GM18519 (cell line): ENCODE measurements at regions not wholly inside any gene's neighbourhood (a gene's known extent, or its start where the extent isn't known, plus 50 kb on each side); places are given as distances from the start of the nearest gene placed in this dataset.
"Not testable (repeated sequence)": the region's sequence is repeated elsewhere in the genome, so short reads cannot be mapped to it uniquely, and the experiment has no call there.

Experiments
- ATAC-seq: cut with Tn5 transposase; IDR thresholded peaks from one replicate; pipeline ENCODE4 v1.9.1; 2021; ENCODE audit warnings: mild to moderate bottlenecking, moderate library complexity; ENCODE audit not compliant: unreplicated experiment, low FRiP score

DNA sequence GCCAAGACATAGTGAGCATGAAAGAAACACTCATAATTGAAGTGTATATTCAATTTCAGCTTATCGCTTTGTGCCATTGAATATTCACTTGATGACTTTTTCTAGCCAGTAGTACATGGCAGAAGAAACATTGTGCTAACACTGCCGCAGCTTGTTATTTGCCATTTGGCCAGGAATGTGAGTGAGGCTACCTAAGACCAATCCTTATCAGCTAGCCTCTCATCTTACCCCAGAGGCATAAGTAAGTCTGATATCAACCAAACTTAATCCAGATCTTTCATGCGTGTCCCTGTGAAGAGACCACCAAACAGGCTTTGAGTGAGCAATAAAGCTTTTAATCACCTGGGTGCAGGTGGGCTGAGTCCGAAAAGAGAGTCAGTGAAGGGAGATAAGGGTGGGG, 586.0 kb upstream of the MBL2 start:
- ATAC-seq: no peak

DNA sequence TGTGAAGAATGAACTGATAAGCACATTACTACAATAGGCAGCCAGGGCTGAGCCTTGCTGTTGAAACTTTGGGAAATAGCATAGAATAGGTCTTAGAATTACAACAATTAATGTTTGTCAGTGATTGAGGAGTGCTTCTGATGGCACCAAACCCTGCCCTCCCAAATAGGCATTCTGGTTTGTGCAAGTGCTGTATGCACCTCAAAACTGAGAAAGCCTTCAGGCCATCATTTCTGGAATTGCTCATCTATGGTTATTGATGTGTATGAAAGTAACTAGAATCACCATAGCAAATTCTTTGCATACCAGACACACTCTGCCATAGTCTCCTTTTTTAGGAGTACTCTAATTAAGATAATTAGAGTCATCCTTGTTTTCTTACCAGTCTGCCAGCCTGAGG, 585.0 kb upstream of the MBL2 start:
- ATAC-seq: no peak

DNA sequence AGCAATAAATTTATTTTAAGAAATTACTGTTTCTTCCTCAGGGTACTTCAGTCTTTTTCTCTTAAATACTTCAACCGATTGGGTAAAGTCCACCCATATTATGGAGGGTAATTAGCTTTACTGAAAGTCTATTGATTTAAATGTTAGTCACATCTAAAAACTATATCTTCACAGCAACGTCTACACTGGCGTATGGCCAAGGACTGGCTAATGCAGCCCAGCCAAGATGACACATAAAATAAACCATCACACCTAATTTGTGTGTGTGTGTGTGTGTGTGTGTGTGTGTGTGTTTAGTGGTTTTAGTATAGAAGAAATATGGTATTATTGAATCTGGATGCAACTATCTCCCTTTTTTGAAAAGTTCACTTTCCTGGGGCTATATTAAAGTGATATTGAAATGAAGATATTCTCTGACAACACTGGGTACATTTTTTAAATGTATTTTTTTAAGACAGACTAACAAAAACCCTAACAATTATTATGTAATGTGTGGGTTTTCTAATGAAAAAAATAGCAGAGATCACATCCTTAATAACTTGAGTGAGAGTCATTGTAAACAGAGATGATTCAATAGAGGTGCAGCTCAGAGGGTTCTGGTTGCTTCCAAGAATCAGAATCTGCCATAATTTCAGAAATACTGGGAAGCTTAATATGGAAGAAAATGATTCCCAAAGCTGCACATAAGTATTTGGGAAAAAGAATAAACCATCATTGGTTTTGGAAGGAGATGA, 584.2 kb upstream of the MBL2 start:
- no peak for ATAC-seq

DNA sequence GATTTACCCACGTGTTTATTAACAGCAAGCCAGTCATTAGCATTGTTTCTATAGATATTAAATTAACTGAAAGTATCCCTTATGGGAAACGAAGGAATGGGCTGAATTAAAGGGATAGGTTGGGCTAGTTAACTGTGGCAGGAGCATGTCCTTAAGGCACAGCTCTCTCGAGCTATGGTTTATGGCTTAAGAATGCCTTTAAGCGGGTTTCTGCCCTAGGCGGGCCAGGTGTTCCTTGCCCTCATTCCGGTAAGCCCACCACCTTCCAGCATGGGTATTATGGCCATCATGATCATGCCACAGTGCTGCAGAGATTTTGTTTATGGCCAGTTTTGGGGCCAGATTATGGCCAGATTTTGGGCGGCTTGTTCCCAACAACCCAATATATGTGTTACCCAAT, 569.9 kb upstream of the MBL2 start:
- ATAC-seq: not testable (repeated sequence)

DNA sequence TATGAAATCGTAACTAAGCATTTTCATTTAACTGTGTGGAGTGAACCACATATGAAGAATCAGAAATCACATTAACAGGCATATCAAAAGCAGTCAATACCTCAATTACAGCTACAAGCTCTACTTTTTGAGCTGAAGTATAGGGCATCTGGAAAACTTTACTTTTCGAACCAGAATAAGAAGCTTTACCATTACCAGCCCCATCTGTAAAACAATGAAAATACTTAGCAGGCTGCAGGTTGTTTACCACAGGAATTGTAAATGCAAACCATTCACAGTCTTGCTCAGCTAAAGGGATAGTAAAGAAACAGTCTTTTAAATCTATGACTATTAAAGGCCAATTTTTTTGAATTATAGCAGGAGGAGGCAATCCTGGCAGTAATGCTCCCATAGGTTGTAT, 565.6 kb upstream of the MBL2 start:
- ATAC-seq: not testable (repeated sequence)

DNA sequence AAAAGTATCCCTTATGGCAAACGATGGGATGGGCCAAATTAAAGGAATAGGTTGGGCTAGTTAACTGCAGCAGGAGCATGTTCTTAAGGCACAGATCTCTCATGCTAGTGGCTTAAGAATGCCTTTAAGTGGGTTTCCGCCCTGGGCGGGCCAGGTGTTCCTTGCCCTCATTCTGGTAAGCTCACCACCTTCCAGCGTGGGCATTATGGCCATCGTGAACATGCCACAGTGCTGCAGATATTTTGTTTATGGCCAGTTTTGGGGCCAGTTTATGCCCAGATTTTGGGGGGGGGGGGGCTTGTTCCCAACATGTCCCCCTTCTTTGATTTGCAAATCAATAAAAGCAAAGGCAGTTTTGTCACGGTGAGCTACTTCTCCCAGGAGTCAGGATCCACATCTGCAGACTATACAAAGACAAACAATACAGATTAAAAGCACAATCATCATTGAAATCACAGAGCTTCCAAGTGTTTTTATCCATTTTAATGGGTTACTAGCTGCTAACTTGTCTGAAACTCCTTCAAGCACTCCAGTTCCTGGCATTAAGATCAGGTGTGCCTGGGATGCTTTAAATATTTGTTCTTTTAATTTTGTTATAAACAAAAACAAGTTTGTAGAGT, 563.3 kb upstream of the MBL2 start:
- not testable (repeated sequence) for ATAC-seq

DNA sequence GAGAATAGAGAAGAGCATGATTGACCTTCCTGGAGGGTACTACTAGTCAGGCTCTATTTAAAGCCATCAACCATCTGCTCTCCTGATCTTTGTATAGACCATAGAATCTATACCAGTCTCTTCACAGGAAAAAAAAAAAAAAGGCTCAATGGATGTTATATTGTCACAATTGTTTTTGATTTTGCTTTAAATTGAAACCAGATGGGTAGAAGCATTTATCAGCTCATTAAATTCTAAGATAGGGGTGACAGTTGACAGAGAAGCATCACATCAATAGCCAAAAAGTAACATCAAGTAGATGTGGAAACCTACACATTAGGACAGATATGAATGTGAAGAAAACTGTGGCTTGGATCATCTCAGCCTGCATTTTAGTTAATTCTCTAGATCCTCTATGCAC, 558.9 kb upstream of the MBL2 start:
- ATAC-seq: no peak

DNA sequence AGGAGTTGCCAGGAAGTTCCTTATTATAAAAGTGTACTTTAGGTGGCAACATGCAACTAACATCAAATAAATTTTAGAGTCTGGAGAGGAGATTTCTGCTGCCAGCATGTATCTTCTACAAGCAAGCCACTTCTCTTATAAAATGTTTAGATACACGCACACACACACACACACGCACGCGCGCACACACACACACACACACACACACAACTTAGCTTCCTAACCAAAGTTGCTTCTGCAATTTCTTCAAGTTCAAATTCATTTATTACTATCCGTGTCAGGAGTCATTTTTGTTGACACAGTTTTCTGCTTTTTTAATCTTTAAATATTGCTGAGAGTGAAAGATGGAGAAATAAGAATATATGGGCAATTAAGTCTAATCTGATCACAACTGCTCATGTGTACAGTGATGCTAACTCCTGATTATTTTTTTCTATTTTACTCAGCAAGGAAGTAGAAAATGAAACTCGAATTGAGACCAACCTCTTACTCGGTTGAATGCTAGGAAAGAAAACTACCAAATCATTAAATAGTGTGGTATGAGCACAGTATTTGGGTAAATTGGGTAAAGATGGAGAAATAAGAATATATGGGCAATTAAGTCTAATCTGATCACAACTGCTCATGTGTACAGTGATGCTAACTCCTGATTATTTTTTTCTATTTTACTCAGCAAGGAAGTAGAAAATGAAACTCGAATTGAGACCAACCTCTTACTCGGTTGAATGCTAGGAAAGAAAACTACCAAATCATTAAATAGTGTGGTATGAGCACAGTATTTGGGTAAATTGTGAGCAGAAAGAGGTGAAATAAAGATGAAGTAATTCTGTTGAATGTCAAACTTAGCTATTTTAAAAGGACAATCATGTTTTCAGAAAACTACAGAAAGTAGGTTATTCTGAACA, 554.1 kb upstream of the MBL2 start:
- not testable (repeated sequence) for ATAC-seq

DNA sequence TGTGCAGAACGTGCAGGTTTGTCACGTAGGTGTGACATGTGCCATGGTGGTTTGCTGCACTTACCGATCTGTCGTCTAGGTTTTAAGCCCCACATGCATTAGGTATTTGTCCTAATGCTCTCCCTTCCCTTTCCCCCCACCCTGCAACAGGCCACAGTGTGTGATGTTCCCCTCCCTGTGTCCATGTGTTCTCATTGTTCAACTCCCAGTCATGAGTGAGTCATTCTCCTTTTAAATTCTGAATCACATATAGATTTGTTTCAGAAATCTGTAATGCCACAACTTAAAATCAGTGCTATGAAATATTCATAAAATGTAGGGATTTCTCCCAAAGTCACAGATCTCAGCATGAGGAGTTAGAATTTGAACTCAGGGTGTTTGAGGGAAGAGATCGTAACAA, 552.5 kb upstream of the MBL2 start:
- ATAC-seq: no peak

DNA sequence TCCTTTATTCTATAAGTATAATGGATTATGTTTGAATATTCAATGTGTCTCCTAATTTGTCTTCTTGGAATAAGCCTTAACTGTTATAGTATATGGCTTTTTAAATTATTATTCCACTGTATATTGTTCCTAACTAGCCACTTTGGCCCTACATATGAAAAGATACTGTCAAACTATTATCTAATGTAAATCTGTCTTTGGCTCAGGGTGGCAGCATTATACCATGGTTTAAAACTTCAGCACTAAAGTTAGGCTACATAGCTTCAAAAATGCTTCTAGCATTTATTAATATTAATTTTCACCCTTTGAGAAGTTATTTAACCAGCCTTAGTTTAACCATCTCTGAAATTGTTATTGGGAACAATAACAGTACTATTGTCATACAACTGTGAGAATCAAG, 543.1 kb upstream of the MBL2 start:
- ATAC-seq: no peak

DNA sequence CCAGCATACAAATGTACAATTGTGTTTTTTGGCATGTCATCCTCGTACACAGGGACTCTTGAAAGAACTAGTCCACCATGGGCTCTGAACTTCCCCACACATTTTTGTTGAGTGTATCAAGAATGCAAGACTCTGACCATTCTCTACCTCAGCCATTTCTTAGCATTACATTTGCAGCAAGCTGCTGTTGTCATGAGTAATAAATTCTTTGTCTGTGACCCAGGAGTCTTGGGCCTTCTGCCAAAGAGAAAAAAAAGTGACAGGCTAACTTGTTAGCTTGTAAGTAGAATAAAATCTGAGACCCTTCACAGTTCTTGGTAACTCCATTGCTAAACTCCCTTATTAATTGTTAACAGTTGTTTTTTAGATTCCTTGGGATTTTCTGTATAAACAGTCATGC, 542.3 kb upstream of the MBL2 start:
- no peak for ATAC-seq

DNA sequence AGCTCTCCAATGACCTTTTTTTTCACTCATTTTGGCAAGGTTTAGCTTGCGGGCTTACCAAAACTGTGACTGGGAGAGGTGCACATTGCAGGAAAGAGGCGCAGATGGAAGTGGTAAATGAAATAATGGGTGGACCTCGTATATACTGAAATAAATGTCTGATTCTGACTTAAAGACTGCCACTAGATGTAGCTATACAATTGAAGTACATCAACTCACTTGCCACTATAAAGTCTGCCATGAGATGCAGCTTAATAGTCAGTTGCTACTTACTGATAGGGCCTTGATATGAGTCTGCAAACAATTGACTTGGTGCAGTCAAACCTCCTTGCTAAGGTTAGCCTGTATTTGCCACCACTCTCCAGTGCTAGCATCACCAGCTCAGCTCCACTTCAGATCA, 525.9 kb upstream of the MBL2 start:
- ATAC-seq: no peak

DNA sequence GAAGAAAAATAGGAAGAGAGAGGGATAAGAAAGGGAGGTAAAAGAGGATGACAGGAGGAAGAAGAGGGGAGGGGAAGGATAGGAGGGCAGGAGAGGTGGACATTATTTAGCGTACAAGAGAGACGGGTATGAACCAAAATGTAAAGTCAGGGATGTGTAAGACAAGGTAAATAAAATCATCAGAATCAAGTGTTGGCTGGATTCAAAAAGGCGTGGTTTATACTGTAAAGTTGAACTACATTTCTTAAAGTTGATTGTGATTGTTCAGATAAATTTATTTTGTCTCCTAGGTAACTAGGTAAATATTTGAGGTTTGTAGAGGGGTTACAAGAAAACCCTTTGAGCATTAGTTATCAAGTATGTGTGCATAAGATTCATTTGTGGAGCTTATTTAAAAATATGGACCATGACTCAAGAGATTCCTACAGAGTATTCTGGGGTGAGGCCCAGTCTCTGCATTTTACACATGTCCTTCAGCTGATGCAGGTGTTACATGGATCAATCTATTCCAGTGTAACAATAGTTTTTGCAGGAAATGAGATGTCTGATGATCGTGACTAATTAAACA, 512.1 kb upstream of the MBL2 start:
- ATAC-seq: no peak

DNA sequence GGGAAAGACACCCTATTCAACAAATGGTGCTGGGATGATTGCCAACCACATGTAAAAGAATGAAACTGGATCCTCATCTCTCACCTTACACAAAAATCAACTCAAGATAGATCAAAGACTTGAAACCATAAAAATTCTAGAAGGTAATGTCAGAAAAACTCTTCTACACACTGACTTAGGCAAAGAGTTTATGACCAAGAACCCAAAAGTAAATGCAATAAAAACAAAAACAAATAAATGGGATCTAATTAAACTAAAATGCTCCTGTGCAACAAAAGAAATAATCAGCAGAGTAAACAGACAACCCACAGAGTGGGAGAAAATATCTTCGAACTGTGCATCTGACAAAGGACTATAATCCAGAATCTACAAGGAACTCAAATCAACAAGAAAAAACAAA, 504.2 kb upstream of the MBL2 start:
- no peak for ATAC-seq

DNA sequence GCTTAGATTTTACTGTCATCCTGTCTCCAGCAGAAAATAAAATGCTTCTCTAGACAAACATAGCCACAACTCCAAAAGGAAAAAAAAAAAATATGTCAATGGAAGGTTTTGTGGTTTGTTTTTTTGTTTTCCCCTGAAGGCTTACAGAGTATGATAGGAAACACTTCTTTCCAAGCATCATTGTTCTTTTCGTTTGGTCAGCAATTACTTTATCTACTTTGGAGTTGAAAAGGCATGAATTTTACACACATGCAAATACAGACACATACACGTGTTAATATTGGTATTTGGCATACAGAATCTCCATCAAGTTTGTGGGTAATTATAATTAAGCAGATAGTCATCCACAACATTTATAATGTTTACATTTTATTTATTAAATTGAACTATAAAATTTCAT, 496.9 kb upstream of the MBL2 start:
- ATAC-seq: no peak

DNA sequence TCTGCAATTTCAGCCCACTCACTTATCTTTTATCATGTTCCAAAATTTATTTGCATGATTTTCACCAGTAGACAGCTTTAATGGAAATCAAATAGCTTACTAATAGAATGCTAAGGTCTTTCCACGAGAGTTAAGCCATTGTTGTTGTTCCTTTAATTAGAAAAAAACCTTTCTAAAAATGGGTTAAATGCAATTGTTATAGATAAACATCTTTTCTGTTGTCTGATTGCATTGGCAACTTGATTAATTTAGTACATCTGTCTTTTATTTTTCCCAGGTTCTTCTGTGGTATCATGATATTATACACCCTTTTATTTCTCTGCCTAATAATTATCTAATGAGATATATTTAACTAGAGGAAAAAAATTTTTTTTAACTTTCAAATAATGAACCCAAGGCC, 487.6 kb upstream of the MBL2 start:
- ATAC-seq: no peak

DNA sequence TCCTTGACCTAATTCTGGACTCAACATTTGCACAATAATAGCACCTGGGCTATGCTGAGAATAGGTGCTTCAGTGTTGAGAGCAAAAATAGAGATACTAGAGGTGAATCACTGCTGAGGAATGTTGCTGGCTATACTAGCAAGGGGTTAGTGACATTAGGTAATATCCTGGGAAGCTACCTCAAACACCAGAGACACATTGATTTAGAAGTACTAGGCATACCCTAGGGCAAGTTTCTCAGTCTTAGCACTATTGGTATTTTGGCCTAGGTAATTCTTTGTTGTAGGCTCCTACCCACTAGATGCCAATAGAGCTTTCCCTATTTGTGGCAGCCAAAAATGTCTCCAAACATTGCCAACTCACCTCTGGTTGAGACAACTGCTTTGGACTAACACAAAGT, 484.0 kb upstream of the MBL2 start:
- no peak for ATAC-seq

DNA sequence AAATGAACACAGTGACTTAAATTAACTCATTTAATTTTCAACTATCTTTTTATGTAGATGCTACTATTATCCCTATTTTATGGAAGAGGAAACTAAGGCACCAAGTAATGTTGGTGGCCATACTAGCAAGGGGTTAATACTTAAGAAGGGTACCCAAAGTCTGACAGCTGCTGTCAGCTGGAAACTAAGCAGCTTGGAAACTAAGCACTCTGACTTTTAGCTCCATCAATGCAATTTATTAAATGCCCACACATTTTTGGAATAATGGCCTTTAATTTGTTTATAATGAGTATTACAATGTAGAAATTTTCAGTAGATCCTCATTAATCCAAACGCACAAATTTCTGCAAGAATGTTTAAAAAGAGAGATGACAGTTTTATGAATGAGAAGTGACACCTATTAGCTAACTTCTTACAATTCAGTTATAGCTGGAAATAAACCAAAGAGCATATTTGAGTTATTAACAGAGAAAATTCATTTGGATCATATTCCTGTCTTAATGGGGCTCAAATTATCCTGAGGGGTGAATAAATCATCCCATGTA, 483.1 kb upstream of the MBL2 start:
- no peak for ATAC-seq

DNA sequence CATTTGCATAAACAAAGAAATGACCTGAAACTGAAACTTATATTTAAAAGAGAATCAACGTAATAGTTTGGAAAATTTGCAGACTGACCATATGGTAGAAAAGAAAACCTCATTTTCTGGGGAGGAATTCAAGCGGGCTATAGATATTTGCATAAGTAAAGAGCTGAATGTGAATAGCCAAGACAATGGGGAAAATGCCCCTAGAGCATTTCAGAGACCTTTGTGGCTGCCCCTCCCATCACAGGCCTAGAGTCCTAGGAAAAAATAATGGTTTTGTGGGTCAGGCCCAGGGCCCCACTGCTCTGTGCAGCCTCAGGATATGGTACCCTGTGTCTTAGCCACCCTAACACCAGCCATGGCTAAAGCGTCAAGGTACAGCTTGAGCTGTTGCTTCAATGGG, 480.6 kb upstream of the MBL2 start:
- no peak for ATAC-seq

DNA sequence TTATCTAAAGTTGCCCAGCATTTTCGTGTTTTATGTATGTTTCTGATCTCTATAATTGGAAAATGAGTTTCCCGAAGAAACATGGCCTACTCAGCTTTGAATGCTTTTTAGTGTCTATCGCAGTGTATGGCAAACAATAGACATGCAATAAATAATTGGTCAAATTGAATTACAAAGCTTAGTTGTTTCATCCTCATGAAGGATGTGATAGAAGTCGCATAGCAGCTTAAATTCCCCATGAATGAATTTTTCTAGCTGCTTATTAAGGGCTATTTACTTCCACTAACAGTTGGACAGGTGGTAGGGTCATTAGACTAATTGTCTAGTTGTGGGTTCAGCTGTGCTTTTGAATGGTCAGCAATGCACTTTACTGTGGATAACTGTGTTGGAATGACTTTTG, 467.3 kb upstream of the MBL2 start:
- ATAC-seq: no peak

DNA sequence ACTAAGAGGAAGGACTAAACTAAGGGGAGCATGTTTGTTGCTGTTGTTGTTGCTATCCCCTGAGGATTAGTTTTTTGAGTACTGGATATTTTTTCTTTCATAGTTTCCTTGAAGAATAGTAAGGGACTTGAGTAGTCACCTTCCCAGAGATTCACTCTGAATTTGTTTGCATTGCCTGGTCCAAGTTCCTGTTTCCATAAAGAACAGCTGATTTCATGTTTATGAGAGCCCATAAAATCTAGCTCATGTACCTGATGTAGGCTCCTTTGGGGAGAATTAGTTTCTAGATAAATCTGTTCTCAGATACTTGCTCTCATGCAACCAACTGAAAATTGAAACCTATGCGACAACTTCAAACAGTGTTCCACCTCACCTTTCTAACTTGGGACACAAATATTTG, 464.4 kb upstream of the MBL2 start:
- no peak for ATAC-seq
